WTC11 (cell line): ENCODE measurements at regions not wholly inside any gene's neighbourhood (a gene's known extent, or its start where the extent isn't known, plus 50 kb on each side); places are given as distances from the start of the nearest gene placed in this dataset.

Source experiments
- AR ChIP-seq: fragments of 250-450 bp; sonication (Bioruptor Pico); IDR thresholded peaks from 2 replicates; pipeline ENCODE4 v1.9.0; 2021; ENCODE audit warnings: mild to moderate bottlenecking
- ATF1 ChIP-seq: sonication (generic); formaldehyde crosslinking; IDR thresholded peaks from 2 replicates; pipeline ENCODE4 v1.8.1; 2023; ENCODE audit warnings: mild to moderate bottlenecking, moderate library complexity, missing genetic modification reagents
- CTCF ChIP-seq: fragments of 200-600 bp; IDR thresholded peaks from 2 replicates; pipeline ENCODE4 v1.8.0; 2022; ENCODE audit warnings: antibody characterized with exemption
- E2F1 ChIP-seq: sonication (generic); formaldehyde crosslinking; IDR thresholded peaks from 2 replicates; pipeline ENCODE4 v1.8.0; 2022; ENCODE audit warnings: mild to moderate bottlenecking, missing genetic modification reagents
- USF2 ChIP-seq: sonication (generic); formaldehyde crosslinking; IDR thresholded peaks from 2 replicates; pipeline ENCODE4 v1.8.1; 2023; ENCODE audit warnings: mild to moderate bottlenecking, missing genetic modification reagents, moderate library complexity
- ZBTB43 ChIP-seq: sonication (generic); formaldehyde crosslinking; IDR thresholded peaks from 2 replicates; pipeline ENCODE4 v1.8.1; 2023; ENCODE audit warnings: mild to moderate bottlenecking, missing genetic modification reagents
- ZNF219 ChIP-seq: sonication (generic); formaldehyde crosslinking; IDR thresholded peaks from 2 replicates; pipeline ENCODE4 v1.8.0; 2023; ENCODE audit warnings: missing genetic modification reagents, mild to moderate bottlenecking, borderline replicate concordance

GRCh38 chr21:20315042-20315441 lies 683.2 kb upstream of the NCAM2 start:
- TF ChIP-seq CTCF = no peak
- no peak for TF ChIP-seq ZBTB43 (CRISPR knock-in tag)
- no peak for TF ChIP-seq E2F1 (CRISPR knock-in tag)
- no peak for TF ChIP-seq ZNF219 (CRISPR knock-in tag)
- TF ChIP-seq USF2 (CRISPR knock-in tag) = no peak
- TF ChIP-seq AR (CRISPR knock-in tag) = no peak
- TF ChIP-seq ATF1 = no peak
